Activated CD8-positive, alpha-beta memory T cell treated with anti-CD3 and anti-CD28 coated beads for 4 hours (primary cell): ENCODE measurements at regions not wholly inside any gene's neighbourhood (a gene's known extent, or its start where the extent isn't known, plus 50 kb on each side); places are given as distances from the start of the nearest gene placed in this dataset.

Experiments used
- DNase-seq, 2 donors: peaks; one replicate each; pipeline ENCODE4 v3.0.0-alpha.2; 2020; ENCODE audit warnings: low read depth in 2 of 2

DNA sequence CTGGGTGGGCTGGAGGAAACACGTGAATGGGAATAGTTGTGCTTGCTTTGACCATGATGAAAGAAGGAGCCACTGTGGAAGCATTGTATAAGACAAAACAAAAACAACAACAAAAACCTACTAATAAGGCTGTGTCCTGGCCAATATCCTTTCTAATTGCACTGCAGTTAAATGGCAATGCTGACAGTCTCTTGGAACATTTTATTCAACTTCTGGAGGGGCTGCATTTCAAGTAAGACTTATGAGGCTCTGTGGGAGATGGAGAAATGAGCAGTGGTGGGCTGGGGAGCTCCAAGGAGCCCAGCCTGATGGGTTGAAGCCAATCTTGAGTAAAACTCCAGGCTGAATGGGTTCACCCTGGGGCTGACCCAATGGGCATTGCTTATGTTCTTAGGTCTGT is 99.8 kb upstream of the ROPN1 start:
- no peak for DNase-seq

DNA sequence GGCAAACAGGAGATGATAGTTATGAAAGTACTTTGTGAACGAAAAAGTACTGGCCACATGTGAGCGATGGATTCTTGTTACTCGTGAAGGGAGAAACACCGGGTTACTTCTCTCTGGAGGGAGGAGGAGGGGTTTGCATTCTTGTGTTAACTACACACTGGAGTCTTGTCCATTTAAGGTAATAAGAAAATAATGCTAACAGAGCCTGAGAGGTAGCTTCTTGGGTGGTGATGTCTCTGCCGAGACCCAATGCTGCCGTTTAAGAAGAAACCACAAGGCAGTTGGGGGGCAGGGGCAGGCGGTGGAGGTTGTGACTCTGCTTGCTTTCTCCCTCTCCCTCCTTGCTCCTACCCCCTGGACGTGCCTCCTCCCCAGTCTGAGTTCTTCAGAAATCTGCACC is 100.9 kb upstream of the ROPN1 start:
- no peak for DNase-seq

DNA sequence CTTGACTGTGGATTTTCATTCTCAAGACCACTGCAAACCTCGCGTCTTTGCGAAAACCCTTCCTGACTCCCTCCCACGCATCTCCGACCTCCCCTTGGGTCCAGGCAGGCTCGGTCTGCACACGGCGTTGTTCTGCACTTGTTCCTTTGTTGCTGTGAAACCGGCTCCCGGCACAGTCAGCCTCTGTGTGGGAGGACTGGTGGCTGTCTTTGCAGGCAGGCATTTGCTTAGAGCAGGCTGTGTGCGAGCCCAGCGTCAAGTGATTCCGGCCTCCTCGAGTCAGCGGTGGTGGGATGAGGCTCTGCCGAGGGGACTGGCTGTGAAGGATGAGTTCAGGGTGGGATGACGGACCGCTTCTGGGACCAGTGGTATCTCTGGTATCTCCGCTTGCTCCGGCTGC is 102.6 kb upstream of the ROPN1 start:
- DNase-seq: no peak

DNA sequence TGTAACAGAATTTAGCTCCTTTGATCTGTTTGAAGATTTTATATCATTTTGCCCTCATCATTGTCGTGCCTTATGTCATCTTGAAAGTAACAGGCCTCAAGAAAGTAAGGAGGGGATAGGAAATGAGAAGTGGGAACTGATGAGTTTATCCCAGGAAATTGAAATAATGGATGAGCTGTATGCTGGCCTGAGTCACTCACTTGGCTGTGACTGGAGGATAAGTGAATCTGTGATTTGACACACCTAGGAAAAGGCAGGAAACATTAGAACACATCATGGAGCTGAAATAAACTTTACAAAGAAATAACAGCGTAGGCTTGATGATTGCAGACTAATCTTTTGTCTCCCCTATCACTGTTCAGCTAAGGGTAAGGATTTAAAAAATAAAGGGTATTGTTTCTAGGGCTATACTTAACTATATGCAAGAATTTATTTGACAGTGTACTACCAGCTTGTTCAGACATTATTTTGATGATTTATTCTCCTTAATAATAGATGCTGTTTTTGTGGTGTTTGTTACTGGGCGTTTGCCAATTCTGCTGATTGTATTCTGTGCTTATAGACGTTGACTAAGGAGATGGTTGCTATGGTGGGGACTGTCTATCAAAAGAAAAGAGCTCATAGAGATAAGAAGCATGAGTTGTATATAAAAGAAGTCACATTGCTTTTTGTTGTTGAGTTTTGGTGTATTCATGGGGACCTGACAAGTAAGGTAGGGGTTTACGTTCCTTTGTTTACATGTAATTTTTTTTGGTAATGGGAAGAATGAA is 105.6 kb upstream of the ROPN1 start:
- DNase-seq: no peak

DNA sequence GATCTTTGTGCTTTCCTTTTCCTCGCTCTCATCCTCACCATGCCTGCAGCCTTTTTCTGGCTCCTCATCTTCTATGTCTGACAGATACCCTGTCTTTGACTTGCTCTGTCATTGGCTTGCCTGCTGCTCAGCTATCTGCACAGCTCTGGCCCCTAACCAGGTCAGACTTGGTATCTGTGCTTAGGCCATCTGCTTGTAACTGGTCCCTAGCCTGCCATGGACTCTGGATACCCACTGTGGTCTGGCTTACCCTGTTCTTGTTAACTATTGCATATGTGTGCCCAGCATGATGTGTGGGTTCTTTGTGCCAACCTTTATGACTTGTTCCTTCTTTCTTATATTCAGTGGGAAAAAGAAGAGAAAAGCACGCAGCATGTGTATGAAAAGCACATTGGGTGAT is 109.7 kb upstream of the ROPN1 start:
- no peak for DNase-seq

DNA sequence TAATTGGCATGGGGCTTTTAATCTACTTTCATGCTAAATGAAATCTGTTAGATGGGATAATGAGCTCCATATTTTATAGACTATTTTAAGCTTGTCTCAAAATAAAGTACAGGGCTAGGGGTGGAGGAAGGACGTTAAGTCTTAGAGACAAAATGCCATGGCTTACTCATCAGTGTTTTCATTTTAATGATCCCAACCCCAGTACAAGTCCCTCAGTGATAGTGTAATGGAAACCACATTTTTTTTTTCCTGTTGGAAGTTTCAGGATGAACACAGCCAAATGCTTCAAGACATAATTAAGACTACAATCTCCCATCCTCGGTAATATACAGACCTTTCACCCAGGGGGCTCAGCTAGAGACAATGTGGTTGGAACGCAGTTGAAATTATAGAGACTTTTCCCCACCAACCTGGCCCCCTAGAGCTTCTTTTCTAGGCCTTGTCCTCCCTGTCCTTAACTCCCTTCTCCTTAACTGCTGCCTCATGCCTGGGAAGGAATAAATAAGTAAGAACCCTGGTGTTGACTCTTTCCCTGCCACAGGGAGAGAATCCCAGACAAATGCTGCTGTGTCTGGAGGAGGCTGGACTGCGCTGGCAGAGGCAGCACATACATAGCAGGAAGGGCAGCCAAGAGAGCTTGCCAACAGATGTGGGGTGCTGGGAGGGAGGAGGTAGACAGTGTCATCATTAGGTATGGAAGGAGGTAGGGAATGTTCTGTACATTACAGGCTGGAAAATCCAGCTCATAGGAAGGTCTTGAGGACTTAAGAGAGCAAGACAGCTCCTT is 115.4 kb upstream of the ROPN1 start:
- no peak for DNase-seq

DNA sequence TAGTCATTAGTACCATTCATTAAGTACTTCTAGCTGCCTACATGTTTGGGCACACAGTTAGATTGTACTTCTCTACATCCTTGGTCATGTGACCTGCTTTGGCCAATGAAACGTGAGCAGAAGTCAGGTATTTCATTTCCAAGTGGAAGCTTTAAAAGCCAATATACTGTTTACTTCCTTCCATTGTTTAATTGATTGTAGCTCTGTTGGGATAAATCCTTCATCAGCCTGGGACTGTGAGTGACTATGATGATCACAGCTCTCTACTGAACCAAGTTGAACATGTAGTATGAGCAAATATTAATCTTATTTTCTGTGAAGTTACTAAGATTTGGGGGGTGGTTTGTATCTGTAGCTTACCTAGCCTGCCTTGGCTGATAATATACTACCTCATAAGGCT is 116.5 kb upstream of the ROPN1 start:
- DNase-seq: no peak

DNA sequence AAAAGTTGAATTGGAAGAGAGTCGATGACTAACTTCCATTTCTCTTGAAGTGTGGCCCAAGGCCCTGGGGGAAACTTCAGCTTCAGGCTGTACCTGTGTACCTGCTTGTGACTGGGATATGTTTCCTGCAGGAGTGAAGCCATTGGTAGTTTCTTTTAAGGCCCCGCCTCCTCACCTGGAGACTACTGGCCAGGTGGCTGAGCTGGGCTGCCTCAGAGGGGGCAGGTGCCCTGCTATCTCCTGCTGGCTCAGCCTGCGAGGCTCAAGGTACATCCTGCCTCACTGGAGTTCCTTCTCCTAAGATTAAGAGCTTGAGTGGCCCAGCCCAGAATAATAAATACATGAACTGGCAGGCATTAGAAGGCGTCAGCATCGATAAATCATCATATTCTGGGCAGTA is 121.6 kb upstream of the ROPN1 start:
- DNase-seq: no peak

DNA sequence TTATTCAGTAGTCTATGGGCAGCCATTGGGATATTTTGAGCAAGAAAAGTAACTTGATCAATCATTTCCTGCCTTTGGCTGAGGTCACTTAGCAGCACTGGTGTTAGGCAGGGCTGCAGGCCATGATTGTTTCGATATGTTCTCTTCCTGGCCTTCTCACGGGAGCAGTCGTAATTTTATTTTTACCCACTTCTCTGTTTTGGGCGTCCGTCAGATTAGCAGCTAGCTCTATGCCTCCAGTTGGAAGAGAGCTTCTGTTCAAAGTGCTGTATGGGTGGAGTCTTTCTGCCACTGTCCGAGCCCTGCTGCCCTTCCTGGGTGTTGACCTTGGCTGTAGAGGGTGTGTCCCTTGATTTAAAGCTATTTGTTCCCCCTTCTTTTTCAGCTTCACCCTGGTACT is 123.4 kb upstream of the ROPN1 start:
- no peak for DNase-seq

DNA sequence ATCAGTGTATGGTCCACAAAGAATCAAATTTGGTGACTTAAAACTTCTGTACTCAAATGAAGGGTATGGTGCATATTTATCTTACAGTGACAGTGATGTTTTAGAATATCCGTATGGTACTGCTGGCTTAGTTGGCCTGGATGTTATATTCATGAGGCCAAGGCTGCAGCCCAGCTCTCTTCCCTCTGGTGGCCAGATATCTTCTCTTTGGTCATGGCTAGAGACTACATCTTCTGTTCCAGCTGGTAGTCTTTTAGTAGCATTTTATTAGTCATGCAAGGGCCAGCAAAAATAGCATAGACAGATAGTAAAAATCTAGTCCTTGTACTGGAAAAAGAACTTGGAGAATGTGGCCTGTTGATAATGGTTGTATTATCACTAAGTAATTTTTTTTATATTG is 124.0 kb upstream of the ROPN1 start:
- DNase-seq: no peak

DNA sequence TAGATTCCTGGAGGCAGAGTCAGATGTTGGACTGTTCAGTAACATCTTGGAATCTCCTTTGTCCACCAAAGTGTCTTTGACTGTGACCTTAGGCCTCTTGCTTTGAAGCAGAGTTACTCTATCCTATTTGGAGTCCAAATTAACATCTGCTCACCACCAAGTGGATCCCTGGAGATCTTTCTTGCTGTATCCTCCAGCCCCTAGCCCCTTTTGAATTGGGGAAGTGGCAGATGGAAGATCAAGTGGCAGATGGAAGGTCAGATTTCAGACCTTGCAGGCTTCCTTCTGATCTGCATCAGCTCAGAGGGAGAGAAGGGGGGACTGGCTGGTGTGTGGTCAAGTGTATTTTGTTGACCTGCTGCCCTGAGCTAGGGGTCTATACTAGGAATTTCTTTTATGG is 125.0 kb upstream of the ROPN1 start:
- DNase-seq: no peak

DNA sequence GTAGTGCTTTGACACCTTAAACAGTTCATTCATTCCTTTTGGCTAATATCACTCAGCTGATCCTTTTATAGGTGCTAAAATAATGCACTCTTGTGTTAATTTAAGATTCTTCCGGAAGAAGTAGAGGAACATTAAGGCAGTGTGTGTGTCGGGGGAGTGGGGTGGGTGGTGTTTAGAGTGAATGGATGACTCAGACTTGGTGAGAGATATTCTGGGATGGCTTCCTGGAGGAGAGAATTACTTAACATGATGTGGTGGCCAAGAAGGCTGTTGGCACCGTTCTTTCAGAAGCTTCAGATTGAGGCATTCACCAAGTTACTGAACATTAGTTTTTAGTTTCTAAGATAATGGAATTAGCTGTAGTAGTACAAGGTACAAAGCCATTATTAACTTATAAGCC is 125.6 kb upstream of the ROPN1 start:
- DNase-seq: no peak

DNA sequence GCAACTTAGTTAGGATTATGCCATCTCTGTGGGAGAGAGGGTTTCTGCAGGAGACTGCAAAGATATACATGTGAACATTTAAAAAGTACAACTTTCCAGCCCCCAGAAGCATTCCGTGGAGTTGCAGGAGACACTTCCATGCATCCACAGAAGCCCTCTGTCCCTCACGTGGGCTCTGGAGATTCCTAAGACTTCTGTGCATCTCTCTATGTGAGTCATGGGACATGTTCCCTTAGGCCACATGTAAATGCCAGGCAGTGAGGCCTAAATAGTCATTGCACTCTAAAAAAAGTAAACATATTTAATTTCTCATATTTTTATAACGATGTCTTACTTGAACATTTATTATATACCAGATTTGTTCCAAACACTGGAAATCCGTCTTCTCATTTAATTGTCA is 126.5 kb upstream of the ROPN1 start:
- DNase-seq: no peak

DNA sequence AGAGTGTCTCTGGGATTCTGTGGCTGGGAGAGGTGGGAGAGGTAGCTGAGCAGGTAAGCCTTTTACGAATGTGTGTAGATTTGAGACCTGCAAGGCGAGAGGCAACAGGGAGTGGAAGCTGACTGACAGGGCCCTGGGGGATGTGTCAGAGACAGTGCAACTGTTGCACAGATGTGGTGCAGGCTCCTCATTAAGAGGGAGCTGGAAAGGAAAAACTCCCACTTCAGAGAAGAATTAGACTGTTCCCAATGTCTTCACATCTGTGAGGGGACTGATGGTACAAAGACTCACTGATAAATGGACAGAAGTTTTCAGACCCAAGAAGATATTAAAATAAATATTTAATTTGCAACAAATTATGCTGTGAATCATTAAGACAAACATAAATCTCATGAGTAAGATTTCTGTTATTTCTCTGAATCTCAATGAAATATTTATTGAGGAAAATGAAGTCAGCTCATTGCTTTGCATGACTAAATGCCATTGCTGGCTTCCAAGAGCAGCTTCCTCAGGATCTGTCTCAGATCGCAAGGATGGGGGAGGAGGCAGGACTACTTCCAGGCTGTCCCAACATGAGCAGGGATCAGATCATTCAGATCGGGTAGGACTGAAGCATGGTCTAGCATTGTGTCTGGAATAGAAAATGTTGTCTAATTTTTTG is 127.3 kb upstream of the ROPN1 start:
- DNase-seq: no peak

DNA sequence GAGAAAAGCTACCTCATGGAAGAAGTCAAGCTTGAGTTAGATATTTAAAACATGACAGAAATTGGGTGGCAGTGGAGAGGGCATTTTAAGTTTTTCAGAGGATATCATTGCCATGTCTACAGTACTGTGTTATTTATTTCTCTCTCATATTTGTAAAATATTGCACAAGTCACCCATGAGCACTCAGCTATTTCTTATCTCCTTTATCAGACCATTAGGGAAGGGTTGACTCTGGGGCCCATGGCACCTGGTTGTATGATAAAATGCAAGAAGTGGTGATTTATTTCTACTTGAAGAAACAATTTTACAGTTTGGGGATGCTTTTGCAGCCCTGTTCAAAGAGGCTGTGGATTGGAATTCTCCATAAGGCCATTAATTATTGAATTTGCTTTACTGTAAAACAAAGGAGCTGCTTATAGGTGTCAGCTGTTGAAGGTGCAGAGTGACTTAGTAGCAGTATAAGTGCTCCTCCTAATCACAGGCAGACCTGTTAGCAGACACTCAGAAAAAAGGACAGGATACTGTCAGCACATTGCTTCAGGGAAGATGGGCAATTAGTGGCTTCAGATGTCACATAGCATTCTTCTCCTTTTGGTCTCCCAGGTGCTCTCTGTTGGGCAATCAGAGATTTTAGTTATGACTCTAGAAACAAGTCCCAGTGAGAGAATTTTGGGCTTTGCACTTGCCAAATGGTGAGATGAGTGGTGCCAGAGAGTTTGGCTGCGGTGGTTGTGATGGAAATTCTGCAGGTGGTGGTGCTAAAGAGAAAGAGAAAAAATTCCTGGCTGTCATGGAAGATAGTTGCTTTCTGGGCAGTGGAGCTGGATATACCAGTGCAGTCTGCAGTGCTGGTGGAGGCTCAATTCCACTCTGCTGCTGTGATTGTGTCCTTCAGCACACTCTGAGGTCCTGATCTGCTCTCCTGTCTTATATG is 129.7 kb upstream of the ROPN1 start:
- no peak for DNase-seq

DNA sequence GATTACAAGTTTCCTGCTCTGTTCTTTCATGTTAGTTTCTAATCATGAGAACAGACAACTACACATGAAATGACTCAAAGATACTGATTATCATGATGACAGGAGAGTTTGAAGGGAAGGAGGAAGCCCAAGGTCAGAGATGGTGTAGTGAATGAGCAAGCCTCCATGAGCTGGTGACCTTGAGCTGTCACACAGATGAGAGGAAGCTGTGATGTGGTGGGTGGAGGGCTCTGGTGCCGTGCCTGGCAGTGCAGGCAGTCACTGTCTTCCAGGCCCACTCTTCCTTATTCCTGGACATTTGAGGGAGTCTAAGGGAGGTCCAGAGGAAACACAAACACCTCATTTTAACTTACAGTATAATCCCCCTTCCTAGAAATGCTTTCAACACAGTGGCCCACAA is 133.4 kb upstream of the ROPN1 start:
- DNase-seq: no peak

DNA sequence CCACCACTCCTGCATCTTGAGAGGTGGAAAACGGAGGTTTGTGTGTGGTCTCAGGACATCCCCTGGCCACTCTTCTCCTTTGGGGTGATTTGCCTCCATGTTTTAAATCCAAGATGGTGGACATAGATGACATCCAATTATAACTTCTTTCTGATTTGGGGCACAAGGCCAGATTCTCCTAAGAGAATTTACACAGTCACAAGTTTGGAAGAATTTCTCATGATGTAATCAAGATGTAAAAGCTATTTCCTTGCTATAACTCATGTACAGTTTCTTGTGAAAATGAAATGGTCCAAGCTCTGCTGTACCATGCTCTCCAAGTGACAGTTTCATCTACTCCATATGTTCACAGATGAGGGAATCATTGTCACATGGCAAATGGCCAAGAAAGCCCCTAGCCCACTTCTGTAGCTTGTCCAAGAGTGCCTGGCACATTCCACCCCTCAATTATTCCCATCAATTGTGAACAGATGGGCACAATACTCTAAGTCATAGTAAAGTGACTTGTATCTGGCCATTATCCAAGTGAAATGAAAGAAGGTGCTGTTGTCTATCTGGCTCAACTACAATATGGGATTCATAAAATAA is 134.6 kb upstream of the ROPN1 start:
- no peak for DNase-seq

DNA sequence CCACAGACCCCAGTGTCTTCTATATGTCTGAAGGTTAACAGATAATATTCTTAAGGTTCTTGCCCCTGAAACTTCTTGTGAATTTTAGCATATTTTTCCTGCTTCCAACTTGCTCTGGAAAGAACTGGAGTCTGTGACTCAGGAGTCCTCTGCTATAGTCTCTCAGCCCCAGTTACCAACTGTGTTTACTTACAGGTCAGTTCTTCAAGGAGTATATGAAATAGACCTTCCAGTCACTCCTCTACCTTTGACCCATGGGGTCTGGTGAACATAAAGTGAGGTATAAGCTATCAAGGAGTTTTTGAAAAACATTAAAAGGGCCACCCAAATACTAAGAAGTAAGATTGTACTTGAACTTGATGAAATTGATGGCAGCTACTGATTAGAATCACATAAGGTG is 139.2 kb upstream of the ROPN1 start:
- no peak for DNase-seq

DNA sequence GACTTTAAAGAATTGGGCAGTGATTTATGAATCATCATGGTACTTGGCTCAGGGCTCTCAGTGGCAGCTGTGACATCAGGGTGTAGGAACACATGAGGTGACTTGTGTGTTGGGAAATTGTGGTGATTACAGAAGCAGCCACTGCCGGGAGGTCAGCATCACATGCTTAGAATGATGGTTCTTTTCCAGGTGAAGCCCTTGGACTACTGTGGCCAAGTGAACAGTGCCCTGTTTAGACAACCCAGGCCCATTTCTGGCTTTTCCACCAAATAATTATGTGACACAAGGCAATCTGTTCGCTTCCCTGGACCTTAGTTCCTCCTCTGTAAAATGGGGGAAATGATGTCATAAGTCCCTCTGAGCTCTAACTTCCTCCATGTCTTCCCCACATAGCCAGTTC is 139.7 kb upstream of the ROPN1 start:
- no peak for DNase-seq

DNA sequence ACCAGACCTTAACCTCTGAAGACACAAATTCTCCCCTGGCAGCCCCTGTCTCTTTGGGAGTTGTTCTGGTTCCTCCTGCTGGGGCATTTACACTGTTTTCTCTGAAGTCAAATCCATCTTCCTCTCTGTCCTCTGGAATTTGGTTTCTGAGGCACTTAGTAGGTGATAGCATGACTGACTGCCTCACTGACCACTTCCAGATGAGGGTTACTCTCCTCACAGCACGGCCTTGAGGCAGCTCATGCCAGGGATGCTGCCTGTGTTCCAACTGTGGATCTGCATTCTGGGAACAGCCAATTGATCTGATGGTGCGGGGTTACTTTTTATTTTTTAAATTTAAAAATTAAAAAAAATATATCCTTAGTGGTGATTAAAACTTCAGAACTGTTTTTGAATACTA is 140.9 kb upstream of the ROPN1 start:
- DNase-seq: no peak

DNA sequence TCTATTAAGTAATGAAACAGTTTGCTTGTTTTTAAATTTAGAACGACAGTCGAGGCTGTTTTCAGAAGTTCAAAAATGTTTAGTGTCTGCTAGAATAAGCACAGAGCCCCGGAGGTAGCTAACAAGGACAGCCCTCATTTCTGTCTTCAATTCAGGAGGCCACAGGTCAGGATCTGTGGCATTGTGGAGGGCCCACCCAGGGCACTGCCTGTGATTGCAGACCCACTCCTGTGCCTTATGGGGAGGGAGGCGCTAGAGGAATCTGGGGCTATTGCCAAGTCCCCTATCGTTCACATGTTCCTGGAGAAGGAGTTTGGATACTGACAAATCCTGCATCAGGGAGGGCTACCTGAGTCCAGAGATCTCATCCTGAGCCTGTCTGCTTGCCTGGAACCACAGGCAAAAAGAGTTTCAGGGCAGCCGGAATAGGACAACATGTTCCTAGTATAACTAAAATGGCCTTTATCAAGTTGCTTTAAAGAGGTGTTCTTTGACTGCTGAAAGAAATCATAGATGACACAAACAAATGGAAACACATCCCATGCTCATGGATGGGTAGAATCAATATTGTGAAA is 141.5 kb upstream of the ROPN1 start:
- DNase-seq: no peak
